Omental fat pad (tissue), 3 donors: ENCODE measurements at regions not wholly inside any gene's neighbourhood (a gene's known extent, or its start where the extent isn't known, plus 50 kb on each side); places are given as distances from the start of the nearest gene placed in this dataset.

Experiments used
- ATAC-seq: fragments of 150-250 bp; one replicate; pipeline ENCODE4 v1.9.1; 2016; ENCODE audit warnings: mild to moderate bottlenecking, moderate library complexity; ENCODE audit not compliant: low FRiP score
- DNase-seq: peaks from one replicate; pipeline ENCODE4 v3.0.0-alpha.2; 2019; ENCODE audit warnings: low spot score
- CTCF ChIP-seq, 3 donors: fragments of 450-650 bp; IDR thresholded peaks; one replicate each; pipeline ENCODE4 v1.5.1; 2016 to 2017; ENCODE audit warnings: antibody characterized with exemption in 3 of 3, mild to moderate bottlenecking in 3 of 3, moderate library complexity in 2 of 3

- TF ChIP-seq CTCF (IDR thresholded peaks at IDR 0.05), result no peak
- no peak for DNase-seq
- no peak for ATAC-seq
Observed at GRCh38 chr1:48089356-48089891, 92.2 kb upstream of the TRABD2B start.

- no peak for ATAC-seq
- DNase-seq, result no peak
- no peak for TF ChIP-seq CTCF (IDR thresholded peaks at IDR 0.05)
Observed at GRCh38 chr1:48084826-48085225, 87.6 kb upstream of the TRABD2B start.

- ATAC-seq (no peak), DNase-seq (no peak)
- no peak for TF ChIP-seq CTCF (IDR thresholded peaks at IDR 0.05)
Observed at GRCh38 chr1:48082271-48082962, 85.2 kb upstream of the TRABD2B start.

DNA sequence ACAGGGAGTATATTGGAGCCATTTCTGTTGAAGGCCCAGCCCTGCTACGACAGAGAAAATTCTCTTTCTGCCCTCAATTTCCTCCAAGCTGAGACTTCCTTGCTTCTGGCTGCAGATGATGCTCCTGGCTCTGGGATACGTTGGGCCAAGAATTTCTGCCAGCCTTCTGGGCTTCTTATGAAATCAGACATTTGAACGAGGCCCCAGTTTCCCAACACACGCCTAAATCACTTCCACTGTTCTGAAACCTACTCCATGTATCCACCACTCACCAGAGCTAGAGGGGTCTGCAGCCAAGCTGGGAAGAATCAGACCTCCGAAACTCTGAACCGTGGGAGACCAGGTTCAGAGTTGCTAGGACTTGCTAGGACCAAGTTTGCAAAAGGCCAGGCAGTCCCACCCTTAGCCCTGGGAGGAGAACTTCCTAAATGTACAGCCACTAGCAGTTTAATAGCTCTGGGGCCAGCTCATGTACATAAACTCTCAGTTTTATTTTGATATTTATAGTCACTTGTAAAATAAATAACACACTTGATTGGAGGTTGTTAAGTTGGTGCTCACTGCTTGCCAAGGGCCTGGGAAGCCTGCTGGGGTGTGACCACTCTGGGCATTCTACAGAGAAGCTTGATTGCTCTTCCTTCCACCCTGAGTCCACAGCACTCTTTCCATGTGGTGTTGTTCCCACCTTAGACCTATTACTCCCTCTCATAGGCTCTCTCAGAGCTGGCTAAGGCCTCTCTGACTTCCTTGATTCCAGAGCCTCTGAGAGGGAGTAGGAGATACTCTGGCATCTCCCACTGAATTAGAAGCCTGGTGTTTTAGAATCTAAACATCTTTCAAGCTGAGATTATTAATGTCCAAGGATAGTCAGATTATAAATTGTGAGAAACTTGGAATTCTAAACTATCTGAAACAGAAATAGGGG is 83.4 kb upstream of the TRABD2B start:
- DNase-seq (no peak), ATAC-seq (no peak)
- no peak for TF ChIP-seq CTCF (IDR thresholded peaks at IDR 0.05)

GRCh38 chr1:48079096-48079495 is 81.9 kb upstream of the TRABD2B start:
- ATAC-seq, result no peak
- no peak for TF ChIP-seq CTCF (IDR thresholded peaks at IDR 0.05)
- no peak for DNase-seq

- DNase-seq (no peak), ATAC-seq (no peak)
- TF ChIP-seq CTCF (IDR thresholded peaks at IDR 0.05), result no peak
Observed at GRCh38 chr1:48077795-48078222, 80.6 kb upstream of the TRABD2B start.
